ENCODE measurements at regions not wholly inside any gene's neighbourhood (a gene's known extent, or its start where the extent isn't known, plus 50 kb on each side); places are given as distances from the start of the nearest gene placed in this dataset.

GRCh38 chr9:82356131-82356530 is 367.6 kb downstream of the SPATA31D1 start:
- DNase-seq (ENCODE audit: low read depth), result no peak
- Histone ChIP-seq H3K4me3 (ENCODE audit: low read depth, low read length) (no peak overlapping the region), H3K27me3 (ENCODE audit: control insufficient read depth, insufficient read depth, low read length) (no peaks in the 10 kb centered on the region), H3K36me3 (ENCODE audit: control insufficient read depth, insufficient read depth, low read length) (no peaks in the 10 kb centered on the region)
- TF ChIP-seq CTCF (IDR thresholded peaks at IDR 0.05; ENCODE audit: insufficient read depth, low read length, poor library complexity, severe bottlenecking), result no peak

GRCh38 chr9:82356871-82357270 is 368.3 kb downstream of the SPATA31D1 start:
- DNase-seq (ENCODE audit: low read depth), result no peak
- TF ChIP-seq CTCF (IDR thresholded peaks at IDR 0.05; ENCODE audit: insufficient read depth, low read length, poor library complexity, severe bottlenecking), result no peak
- Histone ChIP-seq H3K27me3 (ENCODE audit: control insufficient read depth, insufficient read depth, low read length) (no peaks in the 10 kb centered on the region), H3K4me3 (ENCODE audit: low read depth, low read length) (no peak overlapping the region), H3K36me3 (ENCODE audit: control insufficient read depth, insufficient read depth, low read length) (no peaks in the 10 kb centered on the region)

- H3K36me3 ChIP-seq (ENCODE audit: control insufficient read depth, insufficient read depth, low read length), result no peaks in the 10 kb centered on the region
- H3K27me3 ChIP-seq (ENCODE audit: control insufficient read depth, insufficient read depth, low read length), result no peaks in the 10 kb centered on the region
- no peak overlapping the region for H3K4me3 ChIP-seq (ENCODE audit: low read depth, low read length)
- no peak for TF ChIP-seq CTCF (IDR thresholded peaks at IDR 0.05; ENCODE audit: insufficient read depth, low read length, poor library complexity, severe bottlenecking)
- no peak for DNase-seq (ENCODE audit: low read depth)
Measured at GRCh38 chr9:82363198-82363597, 374.6 kb downstream of the SPATA31D1 start.

- H3K36me3 ChIP-seq (ENCODE audit: control insufficient read depth, insufficient read depth, low read length), result no peaks in the 10 kb centered on the region
- no peak for DNase-seq (ENCODE audit: low read depth)
- H3K27me3 ChIP-seq (ENCODE audit: control insufficient read depth, insufficient read depth, low read length), result no peaks in the 10 kb centered on the region
- TF ChIP-seq CTCF (IDR thresholded peaks at IDR 0.05; ENCODE audit: insufficient read depth, low read length, poor library complexity, severe bottlenecking), result no peak
- H3K4me3 ChIP-seq (ENCODE audit: low read depth, low read length), result no peak overlapping the region
Measured at GRCh38 chr9:82363682-82364081, 375.1 kb downstream of the SPATA31D1 start.

GRCh38 chr9:82367016-82367415 is 378.4 kb downstream of the SPATA31D1 start:
- no peaks in the 10 kb centered on the region for H3K36me3 ChIP-seq (ENCODE audit: control insufficient read depth, insufficient read depth, low read length)
- TF ChIP-seq CTCF (IDR thresholded peaks at IDR 0.05; ENCODE audit: insufficient read depth, low read length, poor library complexity, severe bottlenecking), result no peak
- DNase-seq (ENCODE audit: low read depth), result no peak
- H3K27me3 ChIP-seq (ENCODE audit: control insufficient read depth, insufficient read depth, low read length), result no peaks in the 10 kb centered on the region
- H3K4me3 ChIP-seq (ENCODE audit: low read depth, low read length), result no peak overlapping the region

GRCh38 chr9:82367929-82368328 is 379.4 kb downstream of the SPATA31D1 start:
- H3K36me3 ChIP-seq (ENCODE audit: control insufficient read depth, insufficient read depth, low read length), result no peaks in the 10 kb centered on the region
- DNase-seq (ENCODE audit: low read depth), result no peak
- TF ChIP-seq CTCF (IDR thresholded peaks at IDR 0.05; ENCODE audit: insufficient read depth, low read length, poor library complexity, severe bottlenecking), result no peak
- H3K27me3 ChIP-seq (ENCODE audit: control insufficient read depth, insufficient read depth, low read length), result no peaks in the 10 kb centered on the region
- no peak overlapping the region for H3K4me3 ChIP-seq (ENCODE audit: low read depth, low read length)
